AML-193 (cell line): ENCODE measurements at regions not wholly inside any gene's neighbourhood (a gene's known extent, or its start where the extent isn't known, plus 50 kb on each side); places are given as distances from the start of the nearest gene placed in this dataset.

Source experiments
- DNase-seq, 2 experiments: peaks; one replicate each; lab custom pipeline; 2025; lab: John Stamatoyannopoulos, UW

DNA sequence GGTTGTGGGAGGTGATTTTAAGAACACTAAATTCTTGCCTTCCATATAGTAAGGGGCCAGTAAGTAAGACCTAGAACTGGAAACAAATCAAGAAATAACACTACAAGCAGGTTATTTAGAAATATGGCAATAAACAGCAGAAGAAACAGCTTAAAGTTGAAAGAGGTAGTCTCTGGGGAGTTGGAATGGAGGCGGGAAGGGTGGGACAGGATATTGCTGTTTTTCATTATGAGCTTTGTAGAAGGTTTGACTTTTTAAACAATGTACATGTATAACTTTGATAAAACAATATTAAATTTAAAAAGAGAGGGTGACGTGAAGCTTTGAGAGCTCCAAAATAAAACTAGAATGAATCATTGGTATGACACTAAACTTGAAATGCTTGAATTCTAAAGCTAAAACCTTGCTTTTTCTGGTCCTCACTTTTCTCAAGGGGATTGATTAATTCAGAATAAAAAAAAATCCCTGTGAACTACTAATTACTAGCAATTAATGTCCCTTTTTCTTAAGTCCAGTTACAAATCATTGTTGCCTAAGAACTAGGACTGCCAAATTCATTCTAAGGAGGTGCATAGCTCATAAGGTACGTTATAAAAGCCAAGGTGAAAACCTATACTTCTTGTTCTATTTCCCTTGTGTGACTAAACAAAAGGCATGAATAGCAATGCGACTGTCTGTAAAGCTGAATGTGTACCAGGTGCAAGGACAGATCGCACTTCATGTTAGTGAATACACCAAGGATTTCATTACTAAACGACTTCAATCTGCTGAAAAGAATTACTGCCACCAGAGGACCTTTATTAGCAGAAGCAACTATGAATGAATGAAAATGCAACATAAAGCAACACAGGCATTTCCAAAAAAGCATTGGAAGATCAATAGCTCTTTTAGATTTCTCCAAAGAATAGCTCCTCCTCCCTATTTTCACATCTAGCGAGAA is 177.5 kb downstream of the RBM43 start:
- DNase-seq: no peak

DNA sequence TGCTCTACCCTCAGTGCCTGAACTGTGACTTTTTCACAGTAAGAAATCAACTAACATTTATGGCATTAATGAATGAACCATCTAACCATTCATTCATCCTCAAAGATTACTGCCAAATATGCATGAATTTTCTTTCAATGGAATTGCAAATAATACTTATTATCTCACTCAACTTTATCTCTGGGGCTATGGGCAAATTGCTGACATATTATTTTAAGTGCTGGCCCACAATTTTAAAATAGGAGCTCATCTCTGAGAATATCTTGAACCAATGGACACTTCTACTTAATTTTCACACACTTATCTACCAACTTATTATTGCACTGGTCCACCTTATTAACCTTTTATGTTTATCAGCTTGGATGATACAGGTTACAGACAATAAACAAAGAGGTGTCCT is 182.8 kb downstream of the RBM43 start:
- DNase-seq: no peak

GRCh38 chr2:151071906-151072305 is 189.8 kb downstream of the RBM43 start:
- DNase-seq: no peak

GRCh38 chr2:151071382-151071781 is 190.3 kb downstream of the RBM43 start:
- DNase-seq: no peak

DNA sequence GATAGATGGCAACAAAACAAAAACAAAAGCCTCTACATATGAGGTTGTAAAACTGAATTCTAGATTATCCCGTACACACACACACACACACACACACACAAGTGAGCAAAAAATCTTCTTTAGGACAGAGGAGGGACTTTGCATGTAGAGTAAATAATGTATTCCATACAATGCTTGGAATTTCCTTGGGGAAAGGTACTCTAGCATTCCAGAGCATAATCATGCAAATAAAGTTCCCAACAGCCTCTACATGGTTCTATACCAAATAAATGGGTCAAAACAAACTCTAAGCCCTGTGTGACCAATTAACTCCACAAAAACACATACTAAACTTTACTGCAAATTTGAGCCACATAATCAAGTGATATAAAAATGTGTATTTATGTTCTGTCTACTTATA is 191.4 kb downstream of the RBM43 start:
- no peak for DNase-seq

GRCh38 chr2:151067658-151068369 is 193.8 kb downstream of the RBM43 start:
- DNase-seq: no peak

- no peak for DNase-seq
Observed at GRCh38 chr2:151063271-151063670, 198.4 kb downstream of the RBM43 start.

DNA sequence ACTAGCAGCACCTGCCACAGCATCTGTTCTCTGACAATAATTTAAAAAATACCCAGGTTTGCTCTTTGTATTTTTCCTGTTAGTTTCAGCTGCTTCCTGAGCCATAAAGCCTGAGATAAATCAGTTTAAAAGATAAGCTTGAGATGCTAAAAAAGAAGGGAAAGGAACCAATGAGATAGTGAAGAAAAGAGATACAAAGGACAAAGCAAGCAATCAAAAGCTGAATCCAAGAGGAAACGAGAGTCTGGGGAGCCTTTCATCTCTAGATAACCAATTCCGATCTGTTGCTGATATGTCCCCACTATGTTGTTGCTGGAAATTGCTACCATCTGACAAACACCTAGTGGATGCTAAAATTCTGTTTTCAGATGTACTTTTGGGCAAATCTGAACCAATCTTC is 201.4 kb downstream of the RBM43 start:
- DNase-seq: no peak

DNA sequence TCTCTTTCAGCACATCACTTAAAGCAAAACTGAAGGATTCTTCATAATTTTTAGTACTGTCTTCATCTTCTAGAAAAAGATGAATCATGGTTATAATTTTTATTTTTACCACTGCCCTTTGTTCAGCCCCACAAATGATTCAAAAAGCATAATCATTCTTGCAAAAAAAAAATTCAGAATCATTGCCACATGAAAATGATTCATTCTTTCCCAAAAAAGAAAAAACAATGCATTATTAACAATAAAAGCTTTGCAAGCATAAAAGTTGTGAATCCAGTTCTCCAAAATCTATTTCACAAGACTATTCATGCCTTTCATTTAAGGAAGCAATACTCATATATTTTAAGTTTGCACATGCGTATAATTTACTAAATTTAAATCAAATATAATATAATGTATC is 204.8 kb downstream of the RBM43 start:
- DNase-seq: no peak

DNA sequence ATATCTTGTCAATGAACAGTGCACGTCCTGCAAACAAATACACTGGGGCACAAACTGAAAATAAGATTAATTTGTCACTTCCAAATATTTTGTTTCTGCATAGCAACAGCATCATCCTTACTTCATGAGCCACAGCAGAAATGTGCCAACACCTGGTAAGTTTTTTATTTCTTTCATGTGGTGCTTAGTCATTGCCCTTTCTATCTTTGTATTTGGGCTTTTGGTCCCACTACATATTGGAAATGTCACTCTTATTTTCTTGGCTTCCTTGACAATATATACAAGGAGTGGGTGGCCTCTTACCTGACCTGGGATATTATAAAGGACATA is 208.0 kb downstream of the RBM43 start:
- DNase-seq: no peak

DNA sequence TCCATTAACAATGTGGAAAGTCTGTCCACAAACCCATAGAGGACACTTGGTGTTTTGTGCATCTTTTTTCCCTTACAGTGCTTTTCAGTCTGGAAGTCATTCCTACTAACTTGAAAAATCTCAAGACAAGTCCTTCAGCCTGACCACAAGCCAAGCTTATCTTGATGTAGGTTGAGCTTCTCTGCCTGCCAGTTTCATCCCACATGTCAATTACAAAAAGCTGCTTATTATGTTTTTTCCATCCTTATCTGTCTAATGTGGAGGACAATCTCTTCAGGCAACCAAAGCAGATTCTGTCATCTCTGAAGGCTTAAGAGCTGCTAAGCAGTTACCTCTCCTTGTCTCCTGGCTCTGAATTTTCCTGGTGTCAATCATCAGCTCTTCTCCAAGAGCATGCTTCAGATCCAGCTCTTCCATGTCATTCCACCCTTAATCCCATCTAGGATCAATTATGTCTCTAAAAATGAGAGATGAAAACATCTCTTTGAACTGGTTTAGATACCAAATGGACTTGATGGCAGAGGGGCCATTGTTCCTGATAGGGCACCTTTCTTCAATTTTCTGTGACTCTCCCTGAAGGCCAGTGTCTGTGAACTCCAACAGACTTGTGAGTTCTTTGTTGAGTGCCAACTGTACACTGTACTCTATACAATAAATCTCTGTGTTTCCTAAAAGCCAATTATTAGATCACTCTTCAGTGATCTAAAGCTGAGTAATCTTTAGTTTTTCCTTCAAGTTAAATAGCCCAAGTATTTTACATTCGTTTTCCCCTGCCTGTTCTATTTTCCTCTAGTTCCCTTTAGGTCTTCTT is 208.6 kb downstream of the RBM43 start:
- DNase-seq: no peak

DNA sequence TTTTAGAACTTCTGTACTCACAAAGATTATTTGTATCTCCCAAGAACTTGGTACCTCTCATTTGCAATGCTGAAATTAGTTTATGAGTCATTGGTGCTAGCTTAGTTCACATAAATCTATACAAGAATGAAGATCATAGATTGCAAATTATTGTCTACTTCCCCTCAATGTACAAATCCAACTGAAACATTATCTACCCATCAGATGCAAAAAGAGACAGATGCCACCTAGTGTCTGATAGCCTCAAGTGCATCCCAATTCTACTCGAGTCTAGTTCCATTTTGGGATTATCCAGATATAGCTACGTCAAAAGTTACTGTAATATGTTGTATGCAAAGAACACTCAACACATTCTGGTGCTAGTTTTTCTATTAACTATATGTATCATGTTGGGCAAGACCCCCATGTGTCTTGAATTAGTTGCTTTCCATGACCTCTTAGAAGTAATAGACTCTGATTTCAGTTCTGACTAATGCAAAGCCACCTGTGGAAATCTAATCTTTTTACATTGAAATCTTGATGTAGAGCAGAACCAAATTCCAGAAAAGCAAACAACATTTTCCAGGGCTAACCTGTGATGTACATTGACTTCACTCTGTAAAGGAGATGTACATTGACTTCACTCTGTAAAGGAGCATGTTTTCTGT is 210.0 kb downstream of the RBM43 start:
- DNase-seq: peak; percentile 34 to 43

- no peak for DNase-seq
Observed at GRCh38 chr2:151049746-151050145, 211.9 kb downstream of the RBM43 start.

DNA sequence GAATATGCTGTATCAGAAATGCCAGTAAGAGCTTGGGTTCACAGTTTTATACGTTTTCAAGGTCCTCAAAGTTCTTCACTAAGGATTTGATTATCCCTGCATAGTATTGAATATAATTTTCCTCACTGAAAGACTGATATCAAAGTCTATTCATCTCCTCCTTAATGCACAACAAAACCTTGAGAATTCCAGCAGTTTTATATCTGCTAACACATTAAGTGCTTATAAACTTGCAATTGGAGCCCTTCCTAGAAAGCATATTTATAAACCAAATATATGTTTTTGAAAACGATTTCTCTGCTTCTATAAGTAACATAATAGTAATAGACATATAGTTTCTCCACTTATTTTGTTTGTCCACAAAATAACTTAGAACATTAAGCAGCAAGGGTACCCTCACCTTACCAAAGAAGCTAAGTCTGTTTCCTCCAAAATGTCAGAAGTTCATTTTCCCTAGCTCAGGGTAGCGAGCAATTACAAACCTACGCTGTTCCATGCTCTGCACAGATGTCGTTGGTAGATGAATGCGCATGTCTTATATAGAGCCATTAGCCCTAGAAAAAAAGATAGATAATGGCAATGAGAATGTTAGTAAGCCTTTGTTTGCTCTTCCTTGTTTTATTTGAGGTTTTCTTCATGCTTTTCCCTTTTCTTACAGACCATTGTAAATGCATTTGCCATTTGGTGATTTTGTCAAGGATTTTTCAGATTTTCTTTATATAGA is 213.2 kb downstream of the RBM43 start:
- DNase-seq: no peak

GRCh38 chr2:151043484-151043883 is 218.2 kb downstream of the RBM43 start:
- no peak for DNase-seq

DNA sequence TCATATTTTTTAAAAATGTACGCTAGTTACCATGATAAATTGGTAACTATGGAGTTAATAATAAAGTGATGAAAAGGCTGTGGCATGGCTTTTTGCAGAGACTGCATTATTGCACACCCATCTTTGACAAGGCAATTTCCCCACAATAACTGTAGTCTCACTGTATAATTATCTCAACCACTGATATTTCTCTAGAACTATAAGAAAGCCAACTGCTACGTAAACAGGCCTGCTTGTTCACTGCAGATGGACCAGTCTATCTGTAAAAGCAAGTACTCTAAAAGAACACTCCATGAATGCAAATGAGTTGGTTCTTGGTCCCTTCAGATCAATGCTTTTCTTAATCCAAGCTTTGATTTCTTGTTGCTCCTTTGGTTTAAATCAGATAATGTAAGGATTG is 218.7 kb downstream of the RBM43 start:
- DNase-seq: no peak

GRCh38 chr2:151040039-151040438 is 221.6 kb downstream of the RBM43 start:
- DNase-seq: no peak

DNA sequence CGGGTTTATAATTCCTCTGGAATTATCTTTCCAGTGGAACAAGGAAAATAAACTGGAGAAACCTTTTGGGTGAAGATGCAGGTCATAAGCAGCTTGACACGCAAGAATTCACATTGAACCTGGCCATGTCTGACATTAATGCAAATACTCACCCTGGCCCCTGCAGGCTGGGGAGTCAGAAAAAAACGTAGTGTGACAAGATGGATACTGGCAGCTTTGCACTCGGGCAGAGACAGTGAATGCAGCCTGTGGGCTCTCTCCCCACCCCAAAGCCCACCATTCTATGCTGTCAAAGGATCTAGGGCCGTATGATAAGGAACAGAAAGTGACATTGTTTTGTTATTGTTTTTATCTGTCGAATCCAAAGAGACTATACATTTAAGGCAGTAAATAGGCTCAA is 223.1 kb downstream of the RBM43 start:
- DNase-seq: no peak

GRCh38 chr2:151037434-151037833 is 224.2 kb downstream of the RBM43 start:
- no peak for DNase-seq

GRCh38 chr2:151033271-151034248 is 228.1 kb downstream of the RBM43 start:
- DNase-seq: no peak
